CD14-positive monocyte (primary cell): ENCODE measurements at regions not wholly inside any gene's neighbourhood (a gene's known extent, or its start where the extent isn't known, plus 50 kb on each side); places are given as distances from the start of the nearest gene placed in this dataset.

Source experiments
- DNase-seq, 3 donors: peaks; one replicate each; pipeline ENCODE4 v3.0.0-alpha.2; 2011 to 2022
- H2AFZ ChIP-seq: 2 replicates; pipeline ENCODE4 v1.6.0; 2012; ENCODE audit warnings: mild to moderate bottlenecking, low read depth, low read length, inconsistent platforms; ENCODE audit not compliant: insufficient read depth, poor library complexity, severe bottlenecking
- H3K27ac ChIP-seq, 2 donors: 1 replicate in 1 of 2; 2 replicates in 1 of 2; pipeline ENCODE4 v1.5.1; 2012 to 2013; ENCODE audit warnings: low read length in 2 of 2, control low read depth in 1 of 2, inconsistent platforms in 1 of 2, low read depth in 1 of 2, mild to moderate bottlenecking in 1 of 2
- H3K27me3 ChIP-seq, 2 donors: one replicate each; pipeline versions ENCODE4 v1.6.0 to v1.6.1; 2011 to 2013; ENCODE audit warnings: low read length in 2 of 2; ENCODE audit not compliant: control insufficient read depth in 2 of 2, insufficient read depth in 2 of 2
- H3K36me3 ChIP-seq, 2 donors: replicated peaks in 1 of 2; 1 replicate in 1 of 2; 2 replicates in 1 of 2; pipeline versions ENCODE4 v1.5.1 to v1.6.1; 2012 to 2013; ENCODE audit warnings: low read length in 2 of 2, control low read depth in 1 of 2, inconsistent platforms in 1 of 2, mild to moderate bottlenecking in 1 of 2; ENCODE audit not compliant: insufficient read depth in 2 of 2, control insufficient read depth in 1 of 2
- H3K4me1 ChIP-seq, 2 donors: 1 replicate in 1 of 2; 2 replicates in 1 of 2; pipeline versions ENCODE4 v1.5.1 to v1.6.1; 2012 to 2013; ENCODE audit warnings: low read length in 2 of 2, control low read depth in 1 of 2, inconsistent platforms in 1 of 2, mild to moderate bottlenecking in 1 of 2, moderate library complexity in 1 of 2; ENCODE audit not compliant: insufficient read depth in 2 of 2, control insufficient read depth in 1 of 2
- H3K4me2 ChIP-seq: replicated peaks from 2 replicates; pipeline ENCODE3; 2012; ENCODE audit warnings: low read length, moderate library complexity, mild to moderate bottlenecking; ENCODE audit not compliant: poor library complexity, severe bottlenecking; ENCODE audit errors: extremely low read depth
- H3K4me3 ChIP-seq, 3 experiments: fragments of 200-600 bp in 1 of 3; sonication (generic) in 1 of 3; replicated peaks in 1 of 3; 1 replicate in 2 of 3; 2 replicates in 1 of 3; pipeline ENCODE4 v1.5.1; 2011 to 2013; ENCODE audit warnings: low read length in 3 of 3, mild to moderate bottlenecking in 3 of 3, control low read depth in 2 of 3, low read depth in 2 of 3, inconsistent platforms in 1 of 3, moderate library complexity in 1 of 3
- H3K79me2 ChIP-seq: 2 replicates; pipeline ENCODE4 v1.6.0; 2012; ENCODE audit warnings: mild to moderate bottlenecking, control low read depth, inconsistent platforms, low read length, moderate library complexity; ENCODE audit not compliant: insufficient read depth
- H3K9ac ChIP-seq: 2 replicates; pipeline ENCODE4 v1.6.0; 2017; ENCODE audit warnings: low read length, mild to moderate bottlenecking; ENCODE audit not compliant: insufficient read depth, poor library complexity, severe bottlenecking
- H3K9me3 ChIP-seq, 2 donors: replicated peaks in 1 of 2; 1 replicate in 1 of 2; 2 replicates in 1 of 2; pipeline versions ENCODE4 v1.5.1 to v1.6.1; 2012 to 2013; ENCODE audit warnings: low read length in 2 of 2, control low read depth in 1 of 2; ENCODE audit not compliant: control insufficient read depth in 1 of 2, insufficient read depth in 1 of 2
- H4K20me1 ChIP-seq: 2 replicates; pipeline ENCODE4 v1.6.0; 2012; ENCODE audit warnings: mild to moderate bottlenecking, low read length, control low read depth, moderate library complexity; ENCODE audit not compliant: insufficient read depth
- H3K27ac Mint-ChIP-seq, 7 donors: one replicate each; pipeline ENCODE4 v1.8.0; 2020; ENCODE audit warnings: mild to moderate bottlenecking in 7 of 7, mixed read lengths in 7 of 7, moderate library complexity in 6 of 7, inconsistent platforms in 2 of 7
- H3K27me3 Mint-ChIP-seq, 3 donors: one replicate each; pipeline ENCODE4 v1.8.0; 2021 to 2022; ENCODE audit warnings: low read depth in 3 of 3, mild to moderate bottlenecking in 3 of 3, mixed read lengths in 3 of 3, moderate library complexity in 3 of 3, inconsistent platforms in 1 of 3
- H3K36me3 Mint-ChIP-seq, 2 donors: one replicate each; pipeline ENCODE4 v1.8.0; 2020; ENCODE audit warnings: mixed read lengths in 2 of 2, inconsistent platforms in 1 of 2, mild to moderate bottlenecking in 1 of 2
- H3K4me1 Mint-ChIP-seq: one replicate; pipeline ENCODE4 v1.8.0; 2020; ENCODE audit warnings: mild to moderate bottlenecking, mixed read lengths
- H3K4me3 Mint-ChIP-seq, 2 donors: one replicate each; pipeline ENCODE4 v1.8.0; 2020; ENCODE audit warnings: mild to moderate bottlenecking in 2 of 2, mixed read lengths in 2 of 2, moderate library complexity in 1 of 2
- H3K9me3 Mint-ChIP-seq, 7 donors: one replicate each; pipeline ENCODE4 v1.8.0; 2020 to 2022; ENCODE audit warnings: mixed read lengths in 7 of 7, mild to moderate bottlenecking in 6 of 7, moderate library complexity in 6 of 7, inconsistent platforms in 2 of 7
- WGBS: methylation state at CpG from one replicate; pipeline ENCODE4 v1.1.5; 2013; ENCODE audit warnings: missing lambda C conversion rate; ENCODE audit not compliant: insufficient coverage; 5-methylcytosine and 5-hydroxymethylcytosine counted together
- intact Hi-C, 2 donors: fragments of 100-400 bp; cut with micrococcal nuclease; formaldehyde crosslinking; loops; one replicate each; pipeline versions ENCODE4 v1.15.0 to v1.15.1; 2023
- TF ChIP-seq, protein P1 (sequence below): fragments of 200-600 bp; IDR thresholded peaks from one replicate; pipeline ENCODE4 v1.8.0; 2022; ENCODE audit warnings: antibody characterized with exemption, mild to moderate bottlenecking

DNA sequence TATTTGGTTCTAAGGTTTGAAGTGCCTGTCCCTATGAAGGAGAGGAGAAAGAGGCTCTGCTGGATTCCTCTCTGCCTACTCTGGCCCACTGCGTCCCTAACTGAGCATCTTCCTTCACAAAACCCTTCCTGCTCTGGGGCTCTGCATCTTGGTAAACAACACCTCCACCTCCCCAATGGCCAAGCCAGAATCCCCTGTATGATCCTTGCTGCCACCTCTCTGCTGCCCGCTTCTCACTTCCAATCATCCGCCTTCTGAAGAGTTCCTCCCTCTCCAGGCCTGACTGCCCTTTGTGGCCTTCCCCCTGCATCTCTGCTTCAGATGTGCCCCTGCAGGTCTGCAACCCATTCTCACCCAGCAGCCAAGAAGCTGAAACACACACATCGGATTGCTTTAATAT lies 110.6 kb upstream of the RPH3A start:
- no peaks in the 10 kb centered on the region for H3K9me3 ChIP-seq
- H3K27me3 Mint-ChIP-seq, result peaks cover 11 to 16% (median 13%) of the 10 kb centered on the region in 3 donors
- DNase-seq, result no peak
- H3K27me3 ChIP-seq, result peaks cover 0 to 6% of the 10 kb centered on the region in 2 donors
- no peaks in the 10 kb centered on the region for H4K20me1 ChIP-seq
- no peak overlapping the region for H3K27ac ChIP-seq
- TF ChIP-seq, protein P1, sequence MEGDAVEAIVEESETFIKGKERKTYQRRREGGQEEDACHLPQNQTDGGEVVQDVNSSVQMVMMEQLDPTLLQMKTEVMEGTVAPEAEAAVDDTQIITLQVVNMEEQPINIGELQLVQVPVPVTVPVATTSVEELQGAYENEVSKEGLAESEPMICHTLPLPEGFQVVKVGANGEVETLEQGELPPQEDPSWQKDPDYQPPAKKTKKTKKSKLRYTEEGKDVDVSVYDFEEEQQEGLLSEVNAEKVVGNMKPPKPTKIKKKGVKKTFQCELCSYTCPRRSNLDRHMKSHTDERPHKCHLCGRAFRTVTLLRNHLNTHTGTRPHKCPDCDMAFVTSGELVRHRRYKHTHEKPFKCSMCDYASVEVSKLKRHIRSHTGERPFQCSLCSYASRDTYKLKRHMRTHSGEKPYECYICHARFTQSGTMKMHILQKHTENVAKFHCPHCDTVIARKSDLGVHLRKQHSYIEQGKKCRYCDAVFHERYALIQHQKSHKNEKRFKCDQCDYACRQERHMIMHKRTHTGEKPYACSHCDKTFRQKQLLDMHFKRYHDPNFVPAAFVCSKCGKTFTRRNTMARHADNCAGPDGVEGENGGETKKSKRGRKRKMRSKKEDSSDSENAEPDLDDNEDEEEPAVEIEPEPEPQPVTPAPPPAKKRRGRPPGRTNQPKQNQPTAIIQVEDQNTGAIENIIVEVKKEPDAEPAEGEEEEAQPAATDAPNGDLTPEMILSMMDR, result no peak
- no peak overlapping the region for H2AFZ ChIP-seq
- no peak overlapping the region for H3K4me2 ChIP-seq
- H3K4me3 Mint-ChIP-seq, result no peak overlapping the region
- 100% methylated on average over 3 of the region's 4 CpGs for WGBS
- no peaks in the 10 kb centered on the region for H3K4me1 ChIP-seq
- H3K9me3 Mint-ChIP-seq, result no peaks in the 10 kb centered on the region
- H3K27ac Mint-ChIP-seq, result no peak overlapping the region
- H3K9ac ChIP-seq, result no peak overlapping the region
- H3K36me3 Mint-ChIP-seq, result no peaks in the 10 kb centered on the region
- H3K79me2 ChIP-seq, result no peaks in the 10 kb centered on the region
- H3K4me1 Mint-ChIP-seq, result no peaks in the 10 kb centered on the region
- no peaks in the 10 kb centered on the region for H3K36me3 ChIP-seq
- H3K4me3 ChIP-seq, result no peak overlapping the region
- intact Hi-C loops, result no loop called here

DNA sequence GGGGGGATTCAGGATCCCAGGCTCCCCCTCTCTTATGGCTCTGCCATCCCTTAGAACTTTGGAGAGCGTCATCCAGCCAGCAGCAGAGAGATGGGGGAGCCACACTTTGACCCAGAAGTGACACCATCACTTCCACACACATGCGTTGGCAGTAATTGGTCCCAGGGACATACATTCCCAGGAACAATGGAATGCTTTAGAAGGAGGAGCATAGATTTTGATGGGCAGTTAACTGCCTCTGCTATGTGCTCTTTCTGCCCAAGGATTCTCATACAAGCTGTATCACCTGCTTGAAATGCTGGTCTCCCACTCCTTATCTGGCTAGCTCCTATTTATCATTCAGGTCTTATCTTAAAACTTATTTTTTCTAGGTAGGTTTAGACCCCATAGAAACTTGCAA lies 109.0 kb upstream of the RPH3A start:
- peaks cover 11 to 15% (median 13%) of the 10 kb centered on the region in 3 donors for H3K27me3 Mint-ChIP-seq

More for the DNA sequence above, 109.0 kb upstream of the RPH3A start:
- no peak overlapping the region for H2AFZ ChIP-seq
- H3K9me3 ChIP-seq, result no peaks in the 10 kb centered on the region
- H3K4me1 ChIP-seq, result no peaks in the 10 kb centered on the region
- no peaks in the 10 kb centered on the region for H3K9me3 Mint-ChIP-seq
- H3K4me3 ChIP-seq, result no peak overlapping the region
- H3K27ac Mint-ChIP-seq, result no peak overlapping the region
- no CpG with 5 or more reads among the region's 2 CpGs for WGBS
- TF ChIP-seq, protein P1, result no peak
- H4K20me1 ChIP-seq, result no peaks in the 10 kb centered on the region
- H3K36me3 ChIP-seq, result no peaks in the 10 kb centered on the region
- intact Hi-C loops, result no loop called here
- no peak overlapping the region for H3K4me2 ChIP-seq
- H3K27me3 ChIP-seq, result peaks cover 0 to 6% of the 10 kb centered on the region in 2 donors
- H3K4me3 Mint-ChIP-seq, result no peak overlapping the region
- H3K36me3 Mint-ChIP-seq, result no peaks in the 10 kb centered on the region
- no peak overlapping the region for H3K27ac ChIP-seq
- H3K79me2 ChIP-seq, result no peaks in the 10 kb centered on the region
- no peak for DNase-seq
- no peak overlapping the region for H3K9ac ChIP-seq
- H3K4me1 Mint-ChIP-seq, result no peaks in the 10 kb centered on the region
